AML-193 (cell line): ENCODE measurements at regions not wholly inside any gene's neighbourhood (a gene's known extent, or its start where the extent isn't known, plus 50 kb on each side); places are given as distances from the start of the nearest gene placed in this dataset.

Source experiments
- DNase-seq, 2 experiments: peaks; one replicate each; lab custom pipeline; 2025; lab: John Stamatoyannopoulos, UW

GRCh38 chr18:54100920-54101470 lies 123.5 kb downstream of the MBD2 start:
- DNase-seq, result no peak

DNA sequence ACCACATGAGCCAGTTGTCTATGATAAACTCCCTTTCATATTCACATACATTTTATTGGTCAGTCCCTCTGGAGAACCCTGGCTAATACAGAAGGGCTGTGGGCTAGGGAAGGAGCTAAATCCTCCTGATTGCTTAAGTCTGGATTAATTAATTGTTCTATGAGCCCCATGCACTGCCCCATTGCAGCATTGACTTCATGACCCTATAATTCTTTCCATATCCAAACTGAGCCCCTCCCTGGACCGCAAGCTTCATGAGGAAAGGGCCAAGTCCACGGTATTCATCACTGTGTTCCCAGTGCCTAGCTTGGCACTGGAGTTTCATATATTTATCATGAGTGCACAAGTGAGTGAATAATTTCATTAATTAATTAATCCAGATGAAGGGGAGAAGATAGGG lies 124.0 kb downstream of the MBD2 start:
- no peak for DNase-seq

- DNase-seq, result no peak
Measured at GRCh38 chr18:54094474-54094873, 130.0 kb downstream of the MBD2 start.

DNA sequence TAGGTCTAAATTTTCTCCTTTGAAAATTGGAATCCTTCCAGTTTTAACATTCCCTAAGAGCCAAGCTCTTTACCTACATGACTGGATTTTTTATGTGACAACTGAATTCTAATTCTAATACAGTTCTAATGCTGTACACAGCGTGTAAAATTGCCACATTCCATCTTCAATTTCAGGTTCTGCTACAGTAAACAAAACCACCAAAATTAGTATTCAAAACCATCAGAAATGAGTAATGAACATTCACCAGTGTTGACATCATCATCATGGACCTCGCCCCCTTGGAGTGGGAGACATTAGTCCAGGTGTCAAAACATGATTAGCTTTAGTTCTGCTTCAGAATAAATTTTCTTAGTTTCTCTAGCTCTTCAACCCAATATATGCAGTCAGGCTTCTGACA lies 133.6 kb downstream of the MBD2 start:
- DNase-seq, result no peak

GRCh38 chr18:54089749-54090459 lies 134.6 kb downstream of the MBD2 start:
- no peak for DNase-seq

DNA sequence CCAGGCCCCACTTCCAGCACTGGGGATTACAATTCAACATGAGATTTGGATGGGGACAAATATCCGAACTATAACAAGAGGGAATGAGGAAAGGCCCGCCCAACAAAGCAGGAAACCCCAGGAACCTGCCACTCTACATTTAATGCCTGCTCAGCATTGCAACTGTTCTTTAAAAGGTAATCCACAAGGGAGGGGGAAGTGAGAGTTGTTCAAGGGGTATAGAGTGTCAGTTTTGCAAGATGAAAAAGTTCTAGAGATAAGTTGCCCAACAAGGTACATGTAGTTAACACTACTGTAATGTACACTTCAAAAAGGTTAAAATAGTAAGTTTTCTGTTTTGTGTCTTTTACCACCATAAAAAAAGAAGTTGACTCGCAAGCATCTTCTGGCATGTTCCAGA lies 137.6 kb downstream of the MBD2 start:
- no peak for DNase-seq

DNA sequence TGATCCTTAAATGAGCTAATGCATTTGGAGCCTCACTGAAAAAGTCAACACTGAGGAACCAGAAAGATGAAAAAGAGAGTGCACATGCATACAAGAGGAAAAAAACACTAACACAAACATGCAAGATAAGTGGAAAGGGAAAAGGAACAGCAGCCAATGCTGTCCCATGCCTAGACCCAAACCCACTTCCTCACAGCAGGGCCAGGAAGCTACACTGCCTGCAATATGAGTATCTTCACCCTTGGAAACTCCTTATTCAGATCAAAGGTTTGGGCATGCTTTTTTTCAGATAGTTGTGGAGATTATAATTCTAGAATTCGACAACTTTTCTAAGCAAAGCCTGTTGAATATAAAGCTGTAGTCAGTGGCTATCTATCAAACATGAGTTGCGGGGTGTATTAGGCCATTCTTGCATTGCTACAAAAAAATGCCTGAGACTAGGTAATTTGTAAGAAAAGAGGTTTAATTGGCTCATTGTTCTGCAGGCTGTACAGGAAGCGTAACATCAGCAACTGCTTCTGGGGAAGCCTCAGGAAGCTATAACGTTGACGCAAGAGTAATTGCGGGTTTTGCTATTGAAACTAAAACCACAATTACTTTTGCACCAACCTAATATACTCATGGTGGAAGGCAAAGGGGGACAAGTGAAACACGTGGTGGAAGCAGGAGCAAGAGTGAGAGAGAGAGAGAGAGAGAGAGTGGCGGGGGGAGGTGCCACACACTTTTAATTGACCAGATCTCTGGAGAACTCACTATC lies 138.2 kb downstream of the MBD2 start:
- peak; percentile 75 to 84 for DNase-seq

GRCh38 chr18:54080858-54081257 lies 143.6 kb downstream of the MBD2 start:
- DNase-seq, result no peak

- DNase-seq, result no peak
Measured at GRCh38 chr18:54076166-54076565, 148.3 kb downstream of the MBD2 start.

DNA sequence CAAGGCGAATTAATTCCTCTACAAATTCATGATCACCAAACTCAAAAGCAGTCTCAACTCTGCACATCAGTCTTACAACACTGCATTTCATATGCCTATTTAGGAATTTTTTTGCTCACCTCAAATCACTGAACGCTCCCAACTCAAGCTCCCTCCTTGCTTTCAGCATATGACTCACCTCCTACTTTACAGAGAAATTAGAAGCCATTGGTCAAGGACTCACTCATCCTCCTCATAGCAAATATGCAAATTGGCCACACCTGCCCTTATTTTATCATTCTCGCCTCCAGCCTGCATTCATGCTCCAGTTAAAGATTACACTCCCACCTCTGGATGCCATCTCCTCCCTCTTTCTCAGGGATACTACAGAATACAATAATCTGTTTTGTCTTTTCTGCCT lies 148.8 kb downstream of the MBD2 start:
- no peak for DNase-seq

DNA sequence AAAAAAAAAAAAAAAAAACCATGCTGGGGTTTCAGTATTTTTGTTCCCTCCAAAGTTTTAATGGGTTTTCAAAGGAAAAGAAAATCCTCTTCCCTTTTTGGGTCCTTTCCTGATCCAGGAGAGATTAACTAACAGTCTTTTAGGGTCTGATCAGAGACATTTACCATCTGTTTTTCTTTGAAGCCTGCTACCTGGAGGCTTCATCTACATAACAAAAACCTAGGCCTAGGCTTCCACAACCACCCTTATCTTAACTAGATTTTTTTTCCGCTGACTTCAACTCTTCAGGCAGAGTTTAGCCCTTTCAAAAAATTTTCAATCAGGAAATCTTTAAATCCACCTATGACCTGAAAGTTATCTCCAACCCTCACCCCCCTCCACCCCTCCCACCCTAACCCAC lies 154.7 kb downstream of the MBD2 start:
- DNase-seq, result no peak

DNA sequence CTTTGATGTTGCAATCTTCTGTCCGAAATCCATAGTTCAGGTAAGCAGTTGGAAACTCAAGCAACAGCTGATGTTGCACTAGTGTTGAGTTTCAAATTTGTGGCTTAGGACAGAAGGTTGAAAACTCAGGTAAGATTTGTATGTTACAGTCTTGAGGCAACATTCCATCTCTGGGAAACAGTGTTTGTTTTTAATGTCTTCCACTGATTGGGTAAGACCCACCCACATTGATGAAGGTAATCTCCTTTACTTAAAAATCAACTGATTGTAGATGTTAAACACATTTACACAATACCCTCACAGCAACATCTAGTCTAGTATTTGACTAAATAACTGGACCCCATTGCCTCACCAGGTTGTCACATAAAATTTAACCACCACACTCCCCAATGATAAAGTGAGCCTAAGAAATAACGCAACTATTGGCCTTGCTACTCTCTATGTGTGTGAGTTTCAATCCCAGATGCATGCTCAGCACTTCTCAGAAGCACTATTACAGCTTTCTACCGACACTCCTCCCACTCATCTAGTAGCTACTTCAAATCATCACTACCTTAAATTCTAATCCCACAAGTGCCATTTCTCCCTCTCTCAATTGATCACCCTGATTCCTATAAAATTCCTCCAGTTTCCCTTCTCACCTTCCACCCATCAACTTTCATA lies 164.0 kb downstream of the MBD2 start:
- no peak for DNase-seq

GRCh38 chr18:54052732-54053429 lies 171.6 kb downstream of the MBD2 start:
- peak; percentile 70 to 81 for DNase-seq

DNA sequence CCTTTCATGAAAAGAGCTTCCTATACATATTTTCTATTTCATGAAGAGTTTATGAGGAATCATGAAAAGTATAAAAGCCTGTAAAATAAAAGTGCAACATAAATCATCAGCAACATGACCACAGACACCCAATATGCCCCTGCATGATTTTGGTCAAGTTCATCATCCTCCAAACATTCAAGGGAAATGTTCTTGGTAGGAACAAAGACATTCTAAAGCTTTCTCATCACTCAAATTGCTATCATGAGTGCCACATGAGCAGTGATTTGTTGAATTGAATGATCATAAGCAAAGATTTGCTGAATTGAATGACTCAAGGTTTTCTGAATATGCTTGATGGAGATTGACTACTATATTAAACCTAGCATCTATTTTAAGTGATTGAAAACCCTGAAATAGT lies 172.2 kb downstream of the MBD2 start:
- no peak for DNase-seq

GRCh38 chr18:54043484-54044251 lies 180.8 kb downstream of the MBD2 start:
- DNase-seq, result no peak

- peak in 1 of 2 experiments; percentile 10 for DNase-seq
Measured at GRCh38 chr18:54035927-54036326, 188.5 kb downstream of the MBD2 start.

- DNase-seq, result no peak
Measured at GRCh38 chr18:54033052-54033451, 191.4 kb downstream of the MBD2 start.

GRCh38 chr18:54032412-54032811 lies 192.1 kb downstream of the MBD2 start:
- DNase-seq, result no peak

DNA sequence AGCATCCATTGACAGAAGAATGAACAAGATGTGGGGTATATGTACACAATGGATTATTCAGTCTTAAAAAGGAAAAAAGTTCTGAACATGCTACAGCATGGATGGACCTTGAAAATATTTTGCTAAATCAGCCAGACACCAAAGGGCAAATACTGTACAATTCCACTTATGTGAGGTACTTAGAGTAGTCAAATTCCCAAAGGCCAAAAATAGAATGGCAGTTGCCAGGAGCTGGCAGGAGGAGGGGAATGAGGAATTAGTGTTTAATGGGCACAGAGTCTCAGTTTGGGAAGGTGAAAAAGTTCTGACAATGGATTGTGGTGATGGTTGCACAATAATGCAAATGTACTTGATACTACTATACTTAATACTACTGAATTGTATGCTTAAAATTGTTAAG lies 193.2 kb downstream of the MBD2 start:
- DNase-seq, result no peak

GRCh38 chr18:54030434-54030833 lies 194.0 kb downstream of the MBD2 start:
- DNase-seq, result no peak

DNA sequence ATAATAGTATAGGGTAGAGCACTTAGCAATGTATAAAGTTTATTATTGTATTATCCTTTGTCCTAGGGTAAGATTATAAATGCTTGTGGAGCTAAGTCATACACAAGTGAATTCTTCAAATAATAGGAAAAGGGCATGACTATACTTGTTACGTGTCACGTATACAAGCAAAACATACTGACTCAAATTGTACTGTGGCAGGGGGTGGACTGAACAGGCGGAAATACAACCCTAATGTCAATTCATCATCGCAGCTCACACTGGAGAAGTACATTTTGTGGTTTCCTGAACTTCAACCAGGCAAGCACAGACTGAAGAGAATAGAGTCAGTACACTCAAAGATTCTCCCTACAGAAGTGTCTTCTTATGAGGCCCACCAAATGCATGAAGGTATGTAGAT lies 201.0 kb downstream of the MBD2 start:
- no peak for DNase-seq
